OCI-LY3 (cell line): ENCODE measurements at regions not wholly inside any gene's neighbourhood (a gene's known extent, or its start where the extent isn't known, plus 50 kb on each side); places are given as distances from the start of the nearest gene placed in this dataset.

Source experiments
- CTCF ChIP-seq: fragments of 200-600, 300-600 bp; sonication (generic); IDR thresholded peaks from 2 replicates; pipeline ENCODE4 v1.5.1; 2014; ENCODE audit warnings: antibody characterized with exemption, low read length, low read depth
- EZH2phosphoT487 ChIP-seq: fragments of 200-600 bp; shearing (Covaris generic); IDR thresholded peaks from 2 replicates; pipeline ENCODE4 v1.6.1; 2018; ENCODE audit warnings: antibody characterized with exemption, mixed run types, low read depth

GRCh38 chr1:234737967-234738314 lies 128.0 kb upstream of the IRF2BP2 start:
- TF ChIP-seq CTCF, result no peak
- TF ChIP-seq EZH2phosphoT487, result no peak
